Skeletal muscle satellite cell (primary cell): ENCODE measurements at regions not wholly inside any gene's neighbourhood (a gene's known extent, or its start where the extent isn't known, plus 50 kb on each side); places are given as distances from the start of the nearest gene placed in this dataset.

Experiments used
- H3K27me3 ChIP-seq: 2 replicates; pipeline ENCODE4 v1.7.0; 2013; ENCODE audit warnings: low read length; ENCODE audit not compliant: control insufficient read depth, insufficient read depth
- H3K36me3 ChIP-seq: 2 replicates; pipeline ENCODE4 v1.7.0; 2013; ENCODE audit warnings: mild to moderate bottlenecking, control low read depth, low read length; ENCODE audit not compliant: insufficient read depth
- H3K4me1 ChIP-seq: 2 replicates; pipeline ENCODE4 v1.7.0; 2013; ENCODE audit warnings: low read length; ENCODE audit not compliant: control insufficient read depth, insufficient read depth
- H3K4me2 ChIP-seq: 2 replicates; pipeline ENCODE4 v1.7.0; 2013; ENCODE audit warnings: mild to moderate bottlenecking, low read length
- H3K4me3 ChIP-seq: 2 replicates; pipeline ENCODE4 v1.7.0; 2013; ENCODE audit warnings: low read length
- H3K9ac ChIP-seq: 2 replicates; pipeline ENCODE4 v1.7.0; 2013; ENCODE audit warnings: mild to moderate bottlenecking, low read depth, low read length, moderate library complexity
- H3K9me3 ChIP-seq: replicated peaks from 2 replicates; pipeline ENCODE4 v1.7.0; 2013; ENCODE audit warnings: mild to moderate bottlenecking, control low read depth, low read length

DNA sequence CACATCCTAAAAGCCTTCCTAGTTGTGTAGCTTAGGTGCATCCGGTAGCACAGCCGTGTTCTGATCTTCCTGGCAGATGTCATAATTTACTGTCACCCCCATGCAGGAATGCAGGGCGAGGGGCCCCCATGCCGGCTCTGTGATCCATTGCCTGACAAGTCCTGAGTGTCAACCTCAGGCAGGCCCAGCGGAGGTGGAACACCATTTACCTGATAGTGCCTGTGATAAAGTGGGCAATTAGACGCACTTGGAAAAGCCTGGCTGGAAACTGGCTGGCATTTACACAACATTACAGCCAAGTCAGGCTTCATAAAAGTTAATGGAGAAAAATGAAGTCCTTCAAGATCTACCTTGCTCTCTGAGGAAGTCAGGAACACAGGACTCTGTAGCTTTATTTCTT, 521.4 kb upstream of the JAG1 start:
- H3K9ac ChIP-seq = no peak overlapping the region
- H3K36me3 ChIP-seq = no peaks in the 10 kb centered on the region
- no peak overlapping the region for H3K4me3 ChIP-seq

DNA sequence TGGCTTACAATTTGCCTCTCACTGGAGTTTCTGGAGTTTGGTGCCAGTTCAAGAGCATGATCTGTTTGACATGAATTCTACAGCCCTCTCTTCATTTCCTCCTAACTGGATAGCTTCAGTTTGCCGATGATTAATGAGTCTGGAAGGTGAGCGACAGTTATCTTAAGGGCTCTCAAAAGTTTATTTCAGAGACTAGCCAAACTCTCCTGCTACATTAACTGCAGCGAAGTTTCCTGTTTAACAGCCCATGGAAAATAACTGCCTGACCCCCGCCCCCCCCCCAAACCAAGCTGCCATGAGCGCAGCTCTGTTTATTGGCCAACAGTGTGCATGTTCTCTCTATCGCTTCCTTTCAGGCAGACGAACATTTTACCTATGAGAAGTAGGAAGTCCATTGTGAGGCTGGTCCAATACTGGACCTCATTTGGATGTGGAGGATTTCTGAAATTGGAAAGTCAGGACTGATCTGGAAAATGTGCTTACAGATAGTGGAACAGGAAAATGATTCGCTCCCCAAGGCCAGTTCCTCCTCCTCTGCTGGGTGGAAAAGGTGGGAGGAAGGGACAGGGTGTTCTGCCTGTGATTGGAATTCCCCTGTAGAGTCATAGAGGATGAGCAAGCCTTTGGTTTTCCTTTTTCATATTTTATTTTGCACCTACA, 522.2 kb upstream of the JAG1 start:
- Histone ChIP-seq H3K9me3 (no peaks in the 10 kb centered on the region), H3K4me1 (peaks cover 20% of the 10 kb centered on the region), H3K36me3 (no peaks in the 10 kb centered on the region), H3K4me3 (peak overlapping the region; percentile 25), H3K9ac (peak overlapping the region; percentile 46), H3K4me2 (peak overlapping the region; percentile 14), H3K27me3 (no peaks in the 10 kb centered on the region)

More for the DNA sequence above, 521.4 kb upstream of the JAG1 start:
- Histone ChIP-seq H3K27me3 (no peaks in the 10 kb centered on the region), H3K4me1 (peaks cover 20% of the 10 kb centered on the region), H3K4me2 (no peak overlapping the region), H3K9me3 (no peaks in the 10 kb centered on the region)

DNA sequence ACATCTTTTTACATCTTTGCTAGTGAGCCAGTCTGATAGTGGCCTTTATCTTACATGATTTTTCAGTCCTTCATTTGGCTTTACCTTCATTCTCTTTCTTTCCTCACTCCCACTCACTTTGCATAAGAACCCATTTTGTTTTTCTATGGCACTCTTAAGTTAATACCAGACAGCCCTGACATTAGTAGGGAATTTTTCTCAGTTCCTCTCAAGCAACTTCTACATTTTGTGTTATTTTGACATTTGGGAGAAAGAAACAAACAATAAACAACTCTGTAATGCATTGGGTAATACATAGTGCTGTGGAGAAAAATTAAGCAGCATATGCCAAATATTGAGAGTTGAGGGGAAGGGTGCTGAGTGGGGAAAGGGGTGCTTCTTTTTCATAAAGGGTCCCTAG, 524.1 kb upstream of the JAG1 start:
- no peaks in the 10 kb centered on the region for H3K36me3 ChIP-seq
- no peaks in the 10 kb centered on the region for H3K27me3 ChIP-seq
- H3K9ac ChIP-seq = no peak overlapping the region
- no peak overlapping the region for H3K4me3 ChIP-seq
- H3K4me2 ChIP-seq = no peak overlapping the region
- no peaks in the 10 kb centered on the region for H3K9me3 ChIP-seq
- peaks cover 20% of the 10 kb centered on the region for H3K4me1 ChIP-seq

DNA sequence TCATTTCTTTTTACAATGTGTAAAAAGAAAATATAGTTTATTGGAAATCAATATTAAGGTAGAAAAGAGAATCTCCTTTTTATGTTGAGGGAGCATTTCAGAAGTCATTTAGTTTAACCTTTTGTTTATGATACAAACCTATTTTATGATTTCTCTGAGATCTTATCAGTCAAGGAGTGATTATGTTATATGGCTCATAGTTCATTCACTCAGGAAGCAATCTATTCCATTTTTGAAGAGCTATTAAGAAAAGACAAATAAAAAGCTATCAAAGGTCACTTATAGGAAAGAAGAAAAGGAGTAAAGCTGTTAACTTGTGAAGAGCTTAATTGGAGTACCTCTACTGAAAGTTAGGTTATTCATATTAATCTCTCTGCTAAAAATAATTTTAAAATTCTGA, 526.6 kb upstream of the JAG1 start:
- no peaks in the 10 kb centered on the region for H3K27me3 ChIP-seq
- H3K4me3 ChIP-seq = no peak overlapping the region
- H3K9ac ChIP-seq = no peak overlapping the region
- H3K4me2 ChIP-seq = no peak overlapping the region
- peaks cover 16% of the 10 kb centered on the region for H3K4me1 ChIP-seq
- no peaks in the 10 kb centered on the region for H3K36me3 ChIP-seq
- H3K9me3 ChIP-seq = no peaks in the 10 kb centered on the region

DNA sequence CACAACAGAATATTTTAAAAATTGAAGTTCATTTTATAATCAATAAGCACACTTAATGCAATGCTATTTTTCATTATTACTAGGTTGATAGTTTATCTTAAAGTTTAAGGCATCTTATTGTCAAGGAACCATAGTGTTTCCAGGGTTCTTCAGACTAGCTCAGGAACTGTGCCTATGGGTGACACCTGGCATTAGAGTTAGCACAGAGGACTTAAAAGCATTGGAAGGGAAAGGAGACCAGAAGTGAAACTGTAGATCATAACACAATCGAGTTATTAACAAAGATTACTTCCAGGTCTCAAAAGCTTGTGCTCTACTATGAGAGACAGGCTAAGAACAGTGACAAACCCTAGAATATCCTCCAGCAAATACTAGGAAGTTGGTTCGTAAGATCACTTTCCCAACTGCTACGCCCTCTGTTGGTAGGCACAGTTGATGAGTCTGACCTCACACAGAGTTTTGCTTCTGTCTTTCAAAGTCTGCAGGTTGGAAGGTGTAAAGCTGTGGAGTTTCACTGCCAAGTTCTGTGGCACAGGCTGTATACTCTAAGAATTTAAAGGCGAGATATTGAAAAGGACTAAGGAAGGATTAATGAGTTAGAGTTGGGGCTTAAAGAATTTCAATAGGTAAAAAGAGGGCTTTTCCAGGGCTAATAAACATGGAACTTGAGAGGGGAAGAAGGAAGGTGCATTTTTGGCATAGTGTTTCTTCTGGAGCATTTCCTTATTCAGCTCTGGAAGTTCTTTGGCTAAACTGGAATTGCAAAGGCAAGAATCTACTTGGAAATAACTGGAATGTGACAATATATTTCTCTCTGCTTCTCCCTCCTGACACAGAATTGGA, 531.3 kb upstream of the JAG1 start:
- Histone ChIP-seq H3K4me3 (no peak overlapping the region), H3K9me3 (no peaks in the 10 kb centered on the region), H3K9ac (no peak overlapping the region), H3K36me3 (no peaks in the 10 kb centered on the region), H3K4me1 (peaks cover 14% of the 10 kb centered on the region), H3K27me3 (no peaks in the 10 kb centered on the region), H3K4me2 (no peak overlapping the region)

DNA sequence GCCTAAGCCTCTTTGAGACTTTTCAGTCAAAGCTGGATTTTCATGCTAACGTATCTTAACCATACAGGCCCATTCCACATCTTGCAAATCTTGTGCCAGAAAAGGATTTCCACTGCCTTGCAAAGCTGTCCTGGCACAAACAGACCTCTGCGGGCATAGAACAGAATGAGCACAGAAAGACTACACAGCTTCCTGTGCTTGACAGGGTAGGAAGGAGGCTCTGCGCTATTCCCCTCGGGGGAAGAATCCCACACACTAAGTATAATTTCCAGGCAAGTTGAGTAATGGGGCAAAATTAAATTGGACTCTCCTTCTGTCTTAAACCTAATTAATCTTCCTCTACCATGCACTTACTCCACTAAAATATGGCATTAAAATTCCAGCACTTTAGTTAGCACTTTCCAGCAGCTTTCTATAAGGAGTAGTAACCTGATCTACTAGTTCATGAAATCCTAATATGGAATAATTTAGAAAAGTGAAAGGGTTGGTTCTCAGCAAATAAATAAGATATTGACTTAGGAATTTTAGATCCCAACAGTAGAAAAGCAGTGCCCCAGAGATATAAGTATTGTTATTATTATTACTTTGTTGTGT, 532.1 kb upstream of the JAG1 start:
- Histone ChIP-seq H3K9ac (no peak overlapping the region), H3K4me2 (no peak overlapping the region), H3K27me3 (no peaks in the 10 kb centered on the region), H3K9me3 (no peaks in the 10 kb centered on the region), H3K4me3 (no peak overlapping the region), H3K4me1 (peaks cover 14% of the 10 kb centered on the region), H3K36me3 (no peaks in the 10 kb centered on the region)

DNA sequence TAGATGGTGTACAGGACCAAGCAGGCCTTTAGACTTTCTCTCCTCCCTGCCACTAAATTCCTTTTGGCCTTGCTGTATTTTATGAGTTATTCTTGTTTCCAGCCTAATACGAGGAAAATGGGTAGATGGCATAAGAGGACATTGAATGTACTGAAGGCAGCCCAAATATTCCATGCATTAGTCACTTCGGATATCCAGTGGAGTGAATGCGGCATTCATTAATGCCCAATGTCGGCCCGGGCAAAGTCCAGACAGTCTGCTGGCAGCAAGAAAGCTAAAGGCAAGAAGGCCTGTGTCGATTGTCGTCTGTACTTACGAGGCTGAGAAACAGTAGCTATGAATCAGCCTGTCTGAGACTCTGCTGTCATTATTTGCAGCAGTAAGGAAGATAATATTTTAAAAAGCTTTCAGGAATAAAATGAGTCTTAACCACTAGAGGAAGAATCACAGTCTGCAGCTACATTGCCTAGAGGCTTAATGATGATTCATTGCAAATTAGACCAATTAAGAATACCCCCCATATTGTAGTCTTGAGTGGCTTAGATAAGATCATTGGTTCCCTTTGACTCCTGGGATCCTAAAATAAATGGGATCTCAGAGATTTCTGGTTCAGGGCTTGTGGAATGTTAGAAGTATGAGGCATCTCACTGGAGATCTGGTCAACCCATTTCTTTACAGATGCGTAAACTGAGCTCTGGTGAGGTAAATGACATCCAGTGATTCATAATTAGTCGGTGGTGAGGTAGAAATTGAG, 534.1 kb upstream of the JAG1 start:
- peak overlapping the region; percentile 7 for H3K4me2 ChIP-seq
- peak overlapping the region; percentile 8 for H3K9ac ChIP-seq
- H3K4me3 ChIP-seq = no peak overlapping the region
- no peaks in the 10 kb centered on the region for H3K9me3 ChIP-seq
- peaks cover 14% of the 10 kb centered on the region for H3K4me1 ChIP-seq
- no peaks in the 10 kb centered on the region for H3K36me3 ChIP-seq
- no peaks in the 10 kb centered on the region for H3K27me3 ChIP-seq

DNA sequence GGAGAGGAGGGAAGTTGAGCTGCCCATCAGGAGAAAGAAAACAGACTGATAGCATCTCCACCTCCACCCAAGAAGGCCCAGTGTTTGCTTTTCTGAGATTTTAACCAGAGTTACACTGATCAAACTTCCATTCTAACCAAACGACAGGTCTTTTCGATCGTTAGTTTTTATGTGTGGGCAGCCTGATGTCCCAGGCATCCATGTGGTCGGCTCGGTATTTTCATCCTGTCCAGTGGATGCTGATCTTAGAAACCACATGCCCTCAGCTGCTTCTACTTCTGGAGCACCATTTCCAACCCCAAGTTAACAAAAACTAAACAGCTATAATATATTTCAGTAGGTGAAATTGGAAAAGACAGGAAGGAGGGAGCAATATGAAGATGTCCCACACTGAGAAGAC, 536.8 kb upstream of the JAG1 start:
- H3K4me1 ChIP-seq = peaks cover 14% of the 10 kb centered on the region
- no peak overlapping the region for H3K4me2 ChIP-seq
- H3K36me3 ChIP-seq = no peaks in the 10 kb centered on the region
- H3K9ac ChIP-seq = no peak overlapping the region
- H3K4me3 ChIP-seq = no peak overlapping the region
- no peaks in the 10 kb centered on the region for H3K27me3 ChIP-seq
- no peaks in the 10 kb centered on the region for H3K9me3 ChIP-seq

DNA sequence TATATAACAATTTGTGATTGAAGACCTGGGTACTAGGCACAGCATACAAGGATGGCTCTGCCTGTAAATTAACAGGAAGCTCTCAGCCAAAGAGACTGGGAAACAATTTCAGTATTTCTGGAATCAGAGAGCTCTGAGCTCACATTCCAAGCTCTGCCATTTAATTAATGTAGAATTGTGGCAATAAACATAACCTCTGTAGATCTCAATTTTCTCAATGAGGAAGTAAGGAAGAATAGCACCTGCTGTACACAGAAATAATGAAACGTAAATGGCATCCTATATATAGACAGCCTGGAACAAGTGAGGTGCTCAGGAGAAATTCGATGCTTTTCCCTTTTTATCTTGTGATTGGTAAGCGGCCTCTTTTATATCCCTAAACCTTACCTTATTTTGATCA, 538.5 kb upstream of the JAG1 start:
- H3K9ac ChIP-seq = no peak overlapping the region
- H3K9me3 ChIP-seq = no peaks in the 10 kb centered on the region
- no peak overlapping the region for H3K4me2 ChIP-seq
- H3K36me3 ChIP-seq = no peaks in the 10 kb centered on the region
- no peak overlapping the region for H3K4me3 ChIP-seq
- no peaks in the 10 kb centered on the region for H3K27me3 ChIP-seq
- peaks cover 29% of the 10 kb centered on the region for H3K4me1 ChIP-seq

DNA sequence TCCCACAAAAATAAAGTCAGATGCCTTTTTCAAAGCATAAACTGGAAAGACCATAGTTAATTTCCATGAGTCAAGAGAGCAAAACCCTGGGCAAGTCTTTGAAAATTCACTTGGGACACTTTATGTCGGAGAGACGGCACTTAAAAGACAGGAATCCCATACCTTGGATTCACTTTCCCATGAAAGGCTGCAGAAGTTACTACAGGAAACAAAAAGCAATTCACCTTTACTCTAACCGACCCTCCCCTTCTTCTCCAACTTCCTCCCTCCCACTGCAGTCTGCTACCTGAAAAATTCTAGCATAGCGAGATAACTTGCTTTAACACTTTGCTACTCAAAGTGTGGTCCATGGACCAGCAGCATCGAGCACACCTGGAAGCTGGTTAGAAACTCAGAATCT, 539.1 kb upstream of the JAG1 start:
- no peaks in the 10 kb centered on the region for H3K36me3 ChIP-seq

DNA sequence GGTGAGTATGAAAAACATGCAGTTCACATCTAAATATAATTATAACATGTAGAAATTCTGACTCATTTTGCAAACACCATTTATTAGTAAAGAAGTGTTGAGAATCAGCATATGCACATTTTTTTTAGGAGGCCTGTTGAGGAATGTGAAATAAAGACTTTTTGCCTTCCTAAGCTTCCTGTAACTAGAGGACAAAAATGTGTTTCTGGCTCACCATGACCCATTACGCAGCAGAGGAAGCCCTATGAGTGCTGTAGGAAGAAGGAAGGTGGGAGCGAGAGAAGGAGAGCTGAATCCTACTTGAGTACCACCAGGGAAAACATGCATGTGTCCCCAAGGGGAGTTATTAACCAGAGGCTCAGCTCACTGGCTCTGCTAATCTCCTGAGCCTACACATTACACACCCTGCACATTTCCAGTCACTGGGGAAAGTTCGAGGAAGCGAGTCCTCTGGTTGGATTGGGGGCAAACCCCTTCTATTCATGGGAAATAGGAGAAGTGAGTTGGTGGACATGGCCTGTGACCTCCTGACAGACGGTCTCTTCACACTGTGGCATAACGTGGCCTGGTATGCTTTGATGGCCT, 540.5 kb upstream of the JAG1 start:
- Histone ChIP-seq H3K36me3 (no peaks in the 10 kb centered on the region), H3K9me3 (no peaks in the 10 kb centered on the region), H3K27me3 (no peaks in the 10 kb centered on the region), H3K9ac (no peak overlapping the region), H3K4me2 (no peak overlapping the region), H3K4me1 (peaks cover 26% of the 10 kb centered on the region), H3K4me3 (no peak overlapping the region)

More for the DNA sequence above, 539.1 kb upstream of the JAG1 start:
- H3K9me3 ChIP-seq = no peaks in the 10 kb centered on the region
- no peak overlapping the region for H3K9ac ChIP-seq
- H3K4me3 ChIP-seq = no peak overlapping the region
- H3K27me3 ChIP-seq = no peaks in the 10 kb centered on the region
- H3K4me2 ChIP-seq = no peak overlapping the region
- peaks cover 30% of the 10 kb centered on the region for H3K4me1 ChIP-seq
